NCI-H460 (cell line): ENCODE measurements at regions not wholly inside any gene's neighbourhood (a gene's known extent, or its start where the extent isn't known, plus 50 kb on each side); places are given as distances from the start of the nearest gene placed in this dataset.

Experiments used
- DNase-seq: peaks from one replicate; pipeline ENCODE4 v3.0.0-alpha.2; 2016; ENCODE audit warnings: low read depth; ENCODE audit errors: extremely low read depth

DNA sequence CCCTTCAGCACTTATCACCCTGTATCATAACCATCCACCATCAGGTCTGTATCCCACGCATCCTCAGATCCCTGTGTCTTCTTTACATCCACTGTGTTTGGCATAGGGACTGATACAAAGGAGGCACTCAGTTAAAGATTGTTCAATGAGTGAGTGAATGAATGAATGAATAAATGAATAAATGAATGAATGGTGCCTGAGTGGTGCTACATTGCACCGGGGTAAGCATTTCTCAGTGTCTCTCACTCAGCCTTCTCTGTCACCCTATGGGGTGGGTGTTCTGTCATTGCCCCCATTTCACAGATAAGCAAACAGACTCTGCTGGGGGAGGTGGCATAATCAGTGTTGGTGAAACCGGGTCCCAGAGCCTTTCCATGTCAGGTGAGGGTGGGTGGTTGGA, 56.6 kb upstream of the ID3 start:
- DNase-seq = no peak

DNA sequence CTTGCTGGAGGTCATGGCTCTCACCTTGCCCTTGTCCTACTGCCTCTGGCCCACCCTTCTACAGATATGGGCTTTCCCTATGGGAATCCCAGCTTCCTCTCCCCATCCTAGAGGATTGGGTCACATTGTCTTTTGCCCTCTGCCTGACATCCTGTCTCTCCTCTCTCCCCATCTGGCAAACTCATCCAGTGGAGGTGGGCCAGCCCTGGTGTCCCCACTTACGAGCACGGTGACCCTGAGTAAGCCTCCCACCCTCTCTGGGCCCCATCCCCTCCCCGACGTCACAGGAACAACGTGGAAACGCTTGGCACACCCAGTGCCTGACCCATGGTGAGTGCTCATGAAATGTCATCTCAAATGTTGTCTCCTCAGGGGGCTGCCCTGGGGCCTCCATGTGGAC, 56.1 kb upstream of the ID3 start:
- no peak for DNase-seq

DNA sequence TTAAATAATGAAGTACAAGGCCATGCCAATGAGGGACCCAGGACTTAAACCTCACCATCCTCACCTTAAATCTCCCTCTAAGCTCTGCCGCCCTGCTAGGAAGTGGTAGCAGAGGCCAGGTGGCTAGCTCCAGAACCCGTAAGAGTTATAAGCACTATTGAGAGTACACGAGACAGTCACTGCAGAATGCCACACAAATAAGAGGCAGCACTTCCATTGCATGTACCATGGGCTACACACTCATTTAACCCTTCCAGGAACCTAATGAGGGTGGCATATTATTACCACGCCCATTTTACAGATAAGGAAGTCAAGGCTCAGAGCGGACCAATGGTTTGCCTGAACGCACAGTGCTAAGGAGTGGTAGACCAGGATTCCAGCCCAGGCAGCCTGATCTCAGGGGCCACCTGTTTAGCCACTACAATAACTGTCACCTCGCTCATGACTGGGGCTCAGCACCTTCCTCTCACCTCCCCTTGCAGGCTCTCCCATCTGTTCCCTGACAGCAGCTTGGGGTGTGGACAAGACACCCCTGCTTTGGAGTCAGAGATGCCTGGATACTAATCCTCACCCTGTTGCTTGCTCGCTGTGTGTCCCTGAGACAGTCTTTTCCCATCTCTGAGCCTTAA, 54.8 kb upstream of the ID3 start:
- DNase-seq = no peak

DNA sequence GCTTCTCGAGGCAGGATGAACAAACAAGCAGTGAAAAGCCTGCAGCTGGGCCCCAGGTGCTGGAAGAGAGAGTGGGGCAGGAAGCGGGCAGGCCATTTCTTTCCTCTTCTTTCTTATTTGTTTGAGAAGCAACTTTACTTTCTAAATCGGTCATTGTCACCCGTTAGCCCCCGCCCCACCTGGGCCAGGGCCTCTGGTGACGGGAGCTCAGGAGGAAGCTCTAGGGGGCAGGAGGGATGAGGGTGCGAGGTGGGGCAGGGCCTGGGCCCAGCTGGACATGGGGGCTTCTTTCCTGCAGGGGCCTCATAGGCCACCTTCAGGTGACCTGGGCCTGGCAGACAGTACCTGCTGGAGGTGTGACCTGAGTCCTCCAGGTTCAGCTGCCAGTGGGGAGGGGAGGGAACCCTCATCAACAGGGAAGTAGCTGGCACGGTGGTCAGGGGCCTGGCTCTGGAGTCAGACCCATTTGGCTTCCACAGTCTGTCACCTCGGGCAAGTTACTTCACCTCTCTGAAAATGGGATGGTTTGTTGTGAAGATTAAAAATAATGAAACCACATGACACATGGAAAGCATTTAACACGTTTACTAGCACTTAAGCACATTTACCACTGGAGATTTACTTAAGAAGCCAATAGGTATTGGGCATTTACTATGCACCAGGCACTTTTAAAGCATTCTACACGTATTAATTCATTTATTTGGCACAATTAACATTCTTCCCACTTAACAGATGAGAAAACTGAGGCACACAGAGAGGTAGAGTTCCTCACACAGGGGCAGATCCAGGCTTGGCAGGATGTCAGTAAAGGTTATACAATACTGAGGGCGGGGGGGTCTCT, 54.1 kb upstream of the ID3 start:
- DNase-seq = no peak

DNA sequence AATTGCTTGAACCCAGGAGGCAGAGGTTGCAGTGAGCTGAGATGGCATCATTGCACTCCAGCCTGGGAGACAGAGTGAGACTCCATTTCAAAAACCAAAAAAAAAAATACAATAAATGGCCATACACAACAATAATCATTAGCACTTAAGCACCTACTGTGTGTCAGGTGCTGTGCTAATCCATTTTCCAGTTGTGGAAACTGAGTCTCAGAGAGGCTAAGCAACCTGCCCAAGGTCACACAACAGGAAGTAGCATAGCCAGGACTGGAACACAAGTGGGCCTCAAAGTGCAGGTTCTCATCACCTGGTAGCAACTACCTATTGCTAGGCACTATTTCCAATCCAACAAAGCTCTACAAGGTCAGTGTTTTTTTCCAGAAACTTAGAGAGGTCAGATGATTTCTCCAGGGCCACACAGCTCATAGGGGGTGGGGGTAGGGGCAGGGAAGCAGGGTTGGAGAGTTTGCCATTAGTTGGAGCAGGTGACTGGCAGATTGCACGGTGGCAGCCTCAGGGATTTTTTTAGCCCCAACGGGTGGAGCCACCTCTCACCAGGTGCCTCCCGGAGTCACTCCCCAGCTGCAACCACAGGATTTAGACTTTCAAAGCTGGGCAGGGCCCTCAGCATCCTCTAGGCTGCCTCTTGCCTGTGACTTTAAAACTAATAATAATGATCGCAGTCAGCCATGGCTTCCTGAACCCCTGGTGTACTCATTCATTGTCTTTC, 52.5 kb upstream of the ID3 start:
- DNase-seq = no peak

DNA sequence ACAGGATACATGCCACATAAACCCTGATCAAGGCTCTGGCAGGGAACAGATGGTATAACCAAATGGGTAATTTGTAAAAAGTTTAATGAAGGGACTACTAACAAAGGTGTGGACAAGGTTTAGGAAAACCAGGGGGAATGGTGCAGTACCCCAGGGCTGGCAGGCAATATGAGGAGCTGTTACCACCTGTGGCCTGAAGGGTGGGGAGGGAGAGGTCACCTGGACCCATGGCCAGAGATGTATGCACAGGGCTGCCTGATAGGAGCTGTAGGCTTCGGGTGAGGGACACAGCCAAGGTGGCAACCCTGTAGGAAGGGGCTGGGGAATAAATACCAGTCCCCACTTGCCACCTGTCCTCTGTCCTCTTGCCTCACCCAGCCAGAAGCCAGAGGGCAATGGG, 51.4 kb upstream of the ID3 start:
- DNase-seq = no peak

DNA sequence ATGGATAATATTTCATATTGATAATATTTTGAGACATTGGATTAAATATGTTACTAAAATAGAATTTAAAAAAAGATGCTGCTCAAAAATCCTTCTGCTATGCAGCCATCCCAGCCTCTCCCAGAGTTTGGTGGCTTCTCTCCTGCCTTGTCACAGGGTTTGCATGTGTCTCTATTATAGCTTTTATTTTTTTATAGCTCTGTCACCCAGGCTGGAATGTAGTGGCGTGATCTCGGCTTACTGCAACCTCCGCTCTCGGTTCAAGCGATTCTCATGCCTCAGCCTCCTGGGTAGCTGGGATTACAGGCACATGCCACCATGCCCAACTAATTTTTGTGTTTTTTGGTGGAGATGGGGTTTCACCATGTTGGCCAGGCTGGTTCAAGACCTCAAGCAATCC, 50.7 kb upstream of the ID3 start:
- no peak for DNase-seq
